ENCODE measurements at regions not wholly inside any gene's neighbourhood (a gene's known extent, or its start where the extent isn't known, plus 50 kb on each side); places are given as distances from the start of the nearest gene placed in this dataset.

DNA sequence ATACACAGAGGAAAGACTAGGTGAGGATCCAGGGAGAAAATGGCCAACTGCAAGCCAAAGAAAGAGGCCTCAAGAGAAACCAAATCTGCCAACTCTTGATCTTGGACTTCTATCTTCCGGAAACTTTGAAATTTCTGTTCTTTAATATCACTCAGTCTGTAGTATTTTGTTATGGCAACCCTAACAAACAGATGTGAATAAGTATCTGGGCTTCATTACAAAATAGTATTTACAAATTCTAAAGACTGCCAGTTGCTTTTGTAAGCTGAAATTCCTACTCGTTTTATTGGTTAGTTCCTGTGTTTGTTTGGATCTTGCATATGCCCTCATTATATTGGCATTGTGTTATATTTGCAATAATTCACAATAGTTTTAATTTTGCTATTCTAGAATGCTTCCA lies 143.2 kb upstream of the USP15 start:
- H3K36me3 Mint-ChIP-seq (ENCODE audit: insufficient read depth, unreplicated experiment), result no peaks in the 10 kb centered on the region
- BruUV-seq (replicated peaks), result no TSS peak
- peaks cover 7% of the 10 kb centered on the region for H3K9me3 Mint-ChIP-seq (ENCODE audit: unreplicated experiment)
- TF ChIP-seq, protein P1, sequence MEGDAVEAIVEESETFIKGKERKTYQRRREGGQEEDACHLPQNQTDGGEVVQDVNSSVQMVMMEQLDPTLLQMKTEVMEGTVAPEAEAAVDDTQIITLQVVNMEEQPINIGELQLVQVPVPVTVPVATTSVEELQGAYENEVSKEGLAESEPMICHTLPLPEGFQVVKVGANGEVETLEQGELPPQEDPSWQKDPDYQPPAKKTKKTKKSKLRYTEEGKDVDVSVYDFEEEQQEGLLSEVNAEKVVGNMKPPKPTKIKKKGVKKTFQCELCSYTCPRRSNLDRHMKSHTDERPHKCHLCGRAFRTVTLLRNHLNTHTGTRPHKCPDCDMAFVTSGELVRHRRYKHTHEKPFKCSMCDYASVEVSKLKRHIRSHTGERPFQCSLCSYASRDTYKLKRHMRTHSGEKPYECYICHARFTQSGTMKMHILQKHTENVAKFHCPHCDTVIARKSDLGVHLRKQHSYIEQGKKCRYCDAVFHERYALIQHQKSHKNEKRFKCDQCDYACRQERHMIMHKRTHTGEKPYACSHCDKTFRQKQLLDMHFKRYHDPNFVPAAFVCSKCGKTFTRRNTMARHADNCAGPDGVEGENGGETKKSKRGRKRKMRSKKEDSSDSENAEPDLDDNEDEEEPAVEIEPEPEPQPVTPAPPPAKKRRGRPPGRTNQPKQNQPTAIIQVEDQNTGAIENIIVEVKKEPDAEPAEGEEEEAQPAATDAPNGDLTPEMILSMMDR (IDR thresholded peaks at IDR 0.05; ENCODE audit: unreplicated experiment), result no peak
- intact Hi-C loops (cut with micrococcal nuclease), result no loop called here
- no peak for DNase-seq (ENCODE audit: unreplicated experiment)
- no peak overlapping the region for H3K27ac Mint-ChIP-seq (ENCODE audit: low read depth, unreplicated experiment)
- H3K27me3 Mint-ChIP-seq (ENCODE audit: insufficient read depth, unreplicated experiment), result peaks cover 11% of the 10 kb centered on the region
- no peak overlapping the region for H3K4me3 Mint-ChIP-seq (ENCODE audit: unreplicated experiment)
- CTCF ChIA-PET, result no interaction called here
- POLR2A ChIA-PET, result no interaction called here
- no peaks in the 10 kb centered on the region for H3K4me1 Mint-ChIP-seq (ENCODE audit: insufficient read depth, unreplicated experiment)

DNA sequence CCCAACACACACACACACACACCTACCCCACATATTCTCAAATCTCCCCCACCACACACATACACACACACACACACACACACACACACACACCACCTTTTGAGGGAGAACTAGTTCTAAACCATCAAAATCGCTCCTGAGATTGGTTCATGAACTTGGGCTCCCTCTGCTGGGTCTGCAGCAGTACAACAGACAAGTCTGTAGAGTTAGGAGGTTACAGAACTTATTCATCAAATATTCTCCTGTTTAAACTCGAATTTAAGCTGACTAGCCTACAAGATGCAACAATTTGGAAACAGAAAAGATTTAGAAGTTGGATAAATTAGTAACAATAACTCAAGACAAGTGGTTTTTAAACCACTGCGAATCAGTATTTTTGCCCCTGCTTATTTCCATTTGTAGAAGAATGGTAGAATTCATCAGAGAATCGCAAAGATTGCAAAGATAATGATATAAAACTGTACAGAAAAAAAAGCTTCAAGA lies 136.4 kb upstream of the USP15 start:
- no peaks in the 10 kb centered on the region for H3K4me1 Mint-ChIP-seq (ENCODE audit: insufficient read depth, unreplicated experiment)
- no peak overlapping the region for H3K4me3 Mint-ChIP-seq (ENCODE audit: unreplicated experiment)
- H3K27ac Mint-ChIP-seq (ENCODE audit: low read depth, unreplicated experiment), result no peak overlapping the region
- BruUV-seq (replicated peaks), result no TSS peak
- no peaks in the 10 kb centered on the region for H3K36me3 Mint-ChIP-seq (ENCODE audit: insufficient read depth, unreplicated experiment)
- H3K27me3 Mint-ChIP-seq (ENCODE audit: insufficient read depth, unreplicated experiment), result no peaks in the 10 kb centered on the region
- TF ChIP-seq, protein P1 (IDR thresholded peaks at IDR 0.05; ENCODE audit: unreplicated experiment), result peak; percentile 35
- POLR2A ChIA-PET, result interaction anchor here (0.6 to 0.7 kb wide), 4 partner anchors 13 to 111 kb away, joined by 3 to 5 read pairs (median 4); no protein-coding TSS in a partner anchor
- H3K9me3 Mint-ChIP-seq (ENCODE audit: unreplicated experiment), result no peaks in the 10 kb centered on the region
- intact Hi-C loops (cut with micrococcal nuclease), result loop anchor here (2.0 to 5.0 kb wide), 2 partner anchors 69 to 116 kb away; a partner anchor contains a TSS
- DNase-seq (ENCODE audit: unreplicated experiment), result peak; percentile 56
- CTCF ChIA-PET, result interaction anchor here (0.5 to 3.5 kb wide), 36 partner anchors 10 to 1939 kb away, joined by 3 to 16 read pairs (median 4); a partner anchor contains a TSS

DNA sequence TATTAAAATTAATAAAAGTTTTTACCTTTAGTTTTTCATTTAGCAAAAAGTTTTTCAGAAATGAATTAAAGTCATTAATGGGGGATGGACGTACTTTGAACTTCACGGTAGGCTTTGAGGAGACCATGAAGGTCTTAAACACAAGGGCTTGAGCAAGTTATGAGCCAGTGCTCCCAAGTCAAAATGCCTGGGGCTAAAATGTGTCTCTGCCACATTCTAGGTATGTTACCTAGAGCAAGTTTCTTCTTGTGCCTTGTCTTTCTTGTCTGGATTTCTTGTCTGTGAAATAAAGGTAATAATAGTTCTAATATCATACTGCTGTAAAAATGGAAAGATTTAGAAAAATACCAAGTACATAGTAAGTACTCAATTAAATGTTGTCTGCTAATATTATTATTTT lies 132.7 kb upstream of the USP15 start:
- ChIA-PET CTCF (no interaction called here), POLR2A (no interaction called here)
- Mint-ChIP-seq H3K4me1 (ENCODE audit: insufficient read depth, unreplicated experiment) (no peaks in the 10 kb centered on the region), H3K4me3 (ENCODE audit: unreplicated experiment) (no peak overlapping the region), H3K27ac (ENCODE audit: low read depth, unreplicated experiment) (no peak overlapping the region), H3K36me3 (ENCODE audit: insufficient read depth, unreplicated experiment) (no peaks in the 10 kb centered on the region), H3K27me3 (ENCODE audit: insufficient read depth, unreplicated experiment) (no peaks in the 10 kb centered on the region), H3K9me3 (ENCODE audit: unreplicated experiment) (no peaks in the 10 kb centered on the region)
- no TSS peak for BruUV-seq (replicated peaks)
- intact Hi-C loops (cut with micrococcal nuclease), result no loop called here
- TF ChIP-seq, protein P1 (IDR thresholded peaks at IDR 0.05; ENCODE audit: unreplicated experiment), result no peak
- no peak for DNase-seq (ENCODE audit: unreplicated experiment)

DNA sequence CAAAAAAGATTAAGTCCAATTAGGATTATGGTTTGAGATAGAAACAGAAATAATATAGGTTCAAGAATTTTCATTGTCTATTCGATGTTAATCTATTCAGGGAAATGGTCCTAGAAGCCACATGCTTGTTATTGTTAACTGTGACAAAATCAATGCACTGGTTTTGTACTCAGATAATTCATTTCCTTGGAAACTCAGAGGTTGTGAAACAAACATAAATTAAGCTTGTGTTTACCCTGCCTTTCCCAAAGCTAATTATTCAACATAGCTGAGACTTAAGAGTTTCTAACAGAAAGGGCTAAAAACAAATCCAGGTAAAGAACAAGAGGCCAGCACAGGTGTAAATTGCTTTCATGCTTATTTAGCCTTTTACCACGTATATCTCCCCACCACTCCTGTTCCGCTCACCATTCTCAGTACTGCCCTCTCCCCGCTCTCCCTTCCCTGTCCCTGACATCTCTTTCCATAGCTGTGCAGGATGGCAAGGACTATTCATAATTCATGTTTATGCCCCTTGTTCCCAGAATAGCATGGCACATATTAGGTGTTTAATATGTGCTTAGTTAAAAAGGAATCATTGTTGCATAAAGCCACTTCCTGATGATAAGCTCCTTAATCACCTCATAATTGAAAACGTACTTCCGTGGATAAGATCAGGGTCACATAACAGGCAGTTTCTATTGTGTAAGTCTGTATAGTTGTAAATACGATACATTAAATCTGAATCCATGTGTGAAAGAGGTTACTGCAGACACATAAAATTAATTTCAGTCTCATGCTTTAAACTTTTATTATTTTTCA lies 131.8 kb upstream of the USP15 start:
- intact Hi-C loops (cut with micrococcal nuclease), result no loop called here
- ChIA-PET POLR2A (interaction anchor here (0.7 kb wide), 1 partner anchor 611 kb away, joined by 3 read pairs; no protein-coding TSS in a partner anchor), CTCF (no interaction called here)
- TF ChIP-seq, protein P1 (IDR thresholded peaks at IDR 0.05; ENCODE audit: unreplicated experiment), result no peak
- no peak overlapping the region for H3K27ac Mint-ChIP-seq (ENCODE audit: low read depth, unreplicated experiment)
- DNase-seq (ENCODE audit: unreplicated experiment), result no peak
- BruUV-seq (replicated peaks), result no TSS peak
- H3K4me3 Mint-ChIP-seq (ENCODE audit: unreplicated experiment), result no peak overlapping the region
- no peaks in the 10 kb centered on the region for H3K4me1 Mint-ChIP-seq (ENCODE audit: insufficient read depth, unreplicated experiment)
- H3K36me3 Mint-ChIP-seq (ENCODE audit: insufficient read depth, unreplicated experiment), result no peaks in the 10 kb centered on the region
- H3K27me3 Mint-ChIP-seq (ENCODE audit: insufficient read depth, unreplicated experiment), result no peaks in the 10 kb centered on the region
- H3K9me3 Mint-ChIP-seq (ENCODE audit: unreplicated experiment), result no peaks in the 10 kb centered on the region

Data from MCF 10A (cell line).